Left lung (tissue), 4 donors: ENCODE measurements at regions not wholly inside any gene's neighbourhood (a gene's known extent, or its start where the extent isn't known, plus 50 kb on each side); places are given as distances from the start of the nearest gene placed in this dataset.

ENCODE experiments used
- ATAC-seq: fragments of 200-7000 bp; cut with Tn5 transposase; one replicate; pipeline ENCODE4 v1.9.1; 2020; ENCODE audit warnings: moderate library complexity
- DNase-seq, 4 donors: peaks; one replicate each; pipeline ENCODE4 v3.0.0-alpha.2; 2013 to 2020
- H3K27ac ChIP-seq, 2 donors: fragments of 200-600 bp; sonication (generic) in 1 of 2; one replicate each; pipeline versions ENCODE4 v1.5.0 to v1.8.0; 2020 to 2021
- H3K27me3 ChIP-seq, 2 donors: fragments of 200-600 bp; sonication (generic) in 1 of 2; one replicate each; pipeline versions ENCODE4 v1.5.0 to v1.8.0; 2020 to 2021
- H3K36me3 ChIP-seq, 2 donors: fragments of 200-600 bp; sonication (generic) in 1 of 2; one replicate each; pipeline versions ENCODE4 v1.5.0 to v1.8.0; 2020 to 2021
- H3K4me1 ChIP-seq, 2 donors: fragments of 200-600 bp; one replicate each; pipeline ENCODE4 v1.8.0; 2021
- H3K4me3 ChIP-seq, 2 donors: fragments of 200-600 bp; sonication (generic) in 1 of 2; one replicate each; pipeline versions ENCODE4 v1.5.0 to v1.8.0; 2020 to 2021; ENCODE audit warnings: mild to moderate bottlenecking in 1 of 2
- H3K9me3 ChIP-seq, 2 donors: fragments of 200-600 bp; sonication (generic) in 1 of 2; one replicate each; pipeline versions ENCODE4 v1.5.0 to v1.8.0; 2020 to 2021
- intact Hi-C, 2 donors: fragments of 100-400 bp; cut with DNase I; formaldehyde crosslinking; loops; one replicate each; pipeline versions ENCODE4 v1.11.2 to v1.14.2; 2022
- TF ChIP-seq, protein P1 (sequence below), 2 donors: fragments of 200-600 bp; sonication (generic) in 1 of 2; IDR thresholded peaks; one replicate each; pipeline versions ENCODE4 v1.5.0 to v1.8.0; 2021; ENCODE audit warnings: antibody characterized with exemption in 2 of 2
- donor health status: DM: no; HTN: yes; CAD: no.
- donor health status: DM: no; HTN: no; CAD: no.

- Histone ChIP-seq H3K4me3 (no peak overlapping the region), H3K27ac (no peak overlapping the region), H3K36me3 (no peaks in the 10 kb centered on the region), H3K27me3 (no peaks in the 10 kb centered on the region), H3K4me1 (no peaks in the 10 kb centered on the region), H3K9me3 (no peaks in the 10 kb centered on the region)
- ATAC-seq (no peak), DNase-seq (peak in 1 of 4 donors; percentile 47)
- TF ChIP-seq, protein P1, sequence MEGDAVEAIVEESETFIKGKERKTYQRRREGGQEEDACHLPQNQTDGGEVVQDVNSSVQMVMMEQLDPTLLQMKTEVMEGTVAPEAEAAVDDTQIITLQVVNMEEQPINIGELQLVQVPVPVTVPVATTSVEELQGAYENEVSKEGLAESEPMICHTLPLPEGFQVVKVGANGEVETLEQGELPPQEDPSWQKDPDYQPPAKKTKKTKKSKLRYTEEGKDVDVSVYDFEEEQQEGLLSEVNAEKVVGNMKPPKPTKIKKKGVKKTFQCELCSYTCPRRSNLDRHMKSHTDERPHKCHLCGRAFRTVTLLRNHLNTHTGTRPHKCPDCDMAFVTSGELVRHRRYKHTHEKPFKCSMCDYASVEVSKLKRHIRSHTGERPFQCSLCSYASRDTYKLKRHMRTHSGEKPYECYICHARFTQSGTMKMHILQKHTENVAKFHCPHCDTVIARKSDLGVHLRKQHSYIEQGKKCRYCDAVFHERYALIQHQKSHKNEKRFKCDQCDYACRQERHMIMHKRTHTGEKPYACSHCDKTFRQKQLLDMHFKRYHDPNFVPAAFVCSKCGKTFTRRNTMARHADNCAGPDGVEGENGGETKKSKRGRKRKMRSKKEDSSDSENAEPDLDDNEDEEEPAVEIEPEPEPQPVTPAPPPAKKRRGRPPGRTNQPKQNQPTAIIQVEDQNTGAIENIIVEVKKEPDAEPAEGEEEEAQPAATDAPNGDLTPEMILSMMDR (IDR thresholded peaks at IDR 0.05): no peak
- intact Hi-C loops: no loop called here
Measured at GRCh38 chr2:180061085-180061484, 54.0 kb upstream of the CWC22 start.

GRCh38 chr2:180058993-180059392 lies 51.9 kb upstream of the CWC22 start:
- TF ChIP-seq, protein P1 (IDR thresholded peaks at IDR 0.05): no peak

DNA sequence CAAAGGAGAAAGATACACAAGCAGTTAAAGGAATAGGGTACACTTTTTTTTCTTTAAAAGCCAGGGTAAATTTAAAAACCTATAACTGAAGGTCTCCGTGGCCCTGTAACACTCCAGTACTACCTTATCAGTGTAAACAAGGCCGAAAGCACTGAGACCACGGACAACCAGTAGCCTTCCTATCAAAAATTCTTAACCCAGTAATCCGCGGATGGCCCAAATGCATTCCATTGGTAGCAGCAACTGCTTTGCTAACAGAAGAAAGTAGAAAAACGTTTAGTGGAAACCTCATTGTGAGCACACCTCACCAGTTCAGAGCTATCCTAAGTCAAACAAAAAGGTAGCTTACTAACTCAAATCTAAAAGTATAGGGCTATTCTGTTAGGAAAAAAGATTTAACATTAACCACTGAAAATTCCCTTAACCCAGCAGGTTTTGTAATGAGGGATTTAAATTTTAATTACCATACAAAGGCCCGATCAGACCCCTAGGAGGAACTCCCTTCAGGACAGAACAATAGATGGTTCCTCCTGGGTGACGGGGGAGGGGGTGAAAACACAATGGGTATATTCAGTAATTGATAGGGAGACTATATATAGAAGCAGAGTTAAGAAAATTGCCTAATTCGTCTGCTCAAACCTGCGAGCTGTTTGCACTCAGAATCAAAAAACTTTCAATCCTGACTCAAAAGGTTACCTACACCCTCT lies 50.8 kb upstream of the CWC22 start:
- Histone ChIP-seq H3K27ac (no peak overlapping the region), H3K9me3 (no peaks in the 10 kb centered on the region), H3K27me3 (no peaks in the 10 kb centered on the region), H3K36me3 (no peaks in the 10 kb centered on the region), H3K4me1 (no peaks in the 10 kb centered on the region), H3K4me3 (no peak overlapping the region)
- TF ChIP-seq, protein P1 (IDR thresholded peaks at IDR 0.05): no peak
- DNase-seq (no peak), ATAC-seq (no peak)
- intact Hi-C loops: no loop called here

More at GRCh38 chr2:180058993-180059392, 51.9 kb upstream of the CWC22 start:
- no peaks in the 10 kb centered on the region for H3K9me3 ChIP-seq
- no peak overlapping the region for H3K27ac ChIP-seq
- H3K36me3 ChIP-seq: no peaks in the 10 kb centered on the region
- no peak for DNase-seq
- ATAC-seq: no peak
- no peaks in the 10 kb centered on the region for H3K4me1 ChIP-seq
- no peak overlapping the region for H3K4me3 ChIP-seq
- intact Hi-C loops: no loop called here
- H3K27me3 ChIP-seq: no peaks in the 10 kb centered on the region
